GM21737 (cell line): ENCODE measurements at regions not wholly inside any gene's neighbourhood (a gene's known extent, or its start where the extent isn't known, plus 50 kb on each side); places are given as distances from the start of the nearest gene placed in this dataset.

Source experiments
- ATAC-seq: cut with Tn5 transposase; IDR thresholded peaks from one replicate; pipeline ENCODE4 v1.9.1; 2021; ENCODE audit warnings: mild to moderate bottlenecking, moderate library complexity; ENCODE audit not compliant: unreplicated experiment

DNA sequence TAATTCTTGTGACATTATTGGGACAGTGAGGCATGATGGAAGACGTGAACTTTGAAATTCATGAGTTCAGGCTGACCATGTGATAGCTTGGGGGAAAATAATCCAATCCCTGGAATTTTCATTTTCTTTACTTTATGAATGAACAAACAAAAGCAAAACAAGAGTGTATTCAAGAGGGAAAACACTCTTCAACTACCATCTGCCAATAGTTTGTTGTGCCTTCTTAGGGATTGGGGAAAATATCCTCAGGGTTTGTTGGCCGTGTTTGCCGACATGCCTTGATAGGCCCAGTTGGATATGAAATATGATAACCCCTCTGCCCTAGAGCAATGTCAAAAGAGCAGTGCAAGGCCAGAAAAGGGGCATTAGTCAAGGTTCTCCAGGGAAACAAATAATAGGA, 80.8 kb upstream of the CLNK start:
- ATAC-seq, result no peak

DNA sequence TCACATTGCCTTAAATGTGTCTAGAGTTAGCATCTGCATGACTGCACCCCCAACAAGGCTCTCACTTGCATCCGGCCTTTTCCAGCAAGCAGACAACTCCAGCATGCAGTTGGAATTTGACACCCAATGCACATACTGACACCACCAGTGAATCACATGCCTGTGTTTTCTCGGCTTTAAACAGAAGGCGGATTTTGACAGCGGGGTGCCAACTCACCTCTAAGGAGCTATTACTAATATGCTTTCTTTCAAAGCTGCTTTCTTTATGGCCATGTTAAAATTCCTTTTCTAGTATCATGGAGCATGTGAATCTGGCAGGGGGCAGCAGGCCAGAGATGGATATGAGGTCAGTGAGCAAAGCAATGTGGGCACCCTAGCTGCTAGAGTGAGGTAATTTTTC, 78.0 kb upstream of the CLNK start:
- no peak for ATAC-seq

DNA sequence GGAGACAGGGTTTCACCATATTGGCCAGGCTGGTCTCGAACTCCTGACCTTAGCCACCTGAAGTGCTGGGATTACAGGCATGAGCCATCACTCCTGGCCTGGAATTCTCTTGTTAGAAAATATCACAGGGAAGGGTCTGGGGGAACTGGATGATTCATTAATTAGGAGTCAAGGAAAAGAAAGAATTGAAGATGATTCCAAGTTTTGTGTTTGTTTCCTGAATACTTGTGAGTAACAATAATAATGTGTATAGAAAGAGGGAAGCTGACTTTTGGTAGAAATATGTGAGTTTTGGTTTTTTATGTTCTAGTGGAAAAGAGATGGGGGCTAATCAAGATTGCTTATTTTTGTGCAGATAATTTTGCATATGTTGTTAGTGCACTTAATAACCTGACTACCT, 77.3 kb upstream of the CLNK start:
- no peak for ATAC-seq

DNA sequence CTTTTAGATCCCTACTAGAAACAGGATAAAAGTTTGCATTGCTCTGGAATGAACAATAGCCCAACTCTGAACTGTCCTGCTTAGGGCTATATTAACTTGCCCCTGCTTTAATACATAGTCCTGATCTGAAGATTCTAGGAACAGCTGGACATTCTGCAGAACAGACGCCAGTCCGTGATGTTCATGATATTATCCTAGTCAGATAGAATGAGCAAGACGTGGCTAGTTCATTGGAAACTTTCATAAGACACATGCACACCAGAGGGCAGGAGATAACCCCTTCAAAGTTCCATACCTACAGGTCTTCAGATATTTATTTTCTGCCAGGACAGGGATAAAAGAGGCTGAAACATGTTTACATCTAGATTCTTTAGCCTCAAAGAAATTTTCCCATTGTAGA, 75.5 kb upstream of the CLNK start:
- no peak for ATAC-seq

DNA sequence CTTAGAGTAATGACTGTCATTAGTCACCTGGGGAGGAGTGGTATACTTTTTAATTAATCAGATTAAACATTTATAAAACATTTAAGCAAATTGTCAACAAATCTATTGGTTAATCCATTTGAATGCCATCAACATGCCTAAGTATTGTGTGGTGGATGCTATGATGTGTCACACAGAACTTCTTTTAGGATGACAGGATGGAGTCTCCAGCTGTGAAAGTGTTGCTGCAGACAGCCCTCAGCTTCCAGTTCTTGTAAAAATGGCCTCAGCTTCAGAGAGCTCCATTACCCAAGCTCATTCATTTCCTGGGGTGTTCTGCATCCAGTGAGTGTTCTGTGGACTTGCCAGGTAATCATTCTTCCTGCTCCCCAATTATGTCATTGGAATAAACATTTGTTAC, 74.3 kb upstream of the CLNK start:
- ATAC-seq, result no peak

DNA sequence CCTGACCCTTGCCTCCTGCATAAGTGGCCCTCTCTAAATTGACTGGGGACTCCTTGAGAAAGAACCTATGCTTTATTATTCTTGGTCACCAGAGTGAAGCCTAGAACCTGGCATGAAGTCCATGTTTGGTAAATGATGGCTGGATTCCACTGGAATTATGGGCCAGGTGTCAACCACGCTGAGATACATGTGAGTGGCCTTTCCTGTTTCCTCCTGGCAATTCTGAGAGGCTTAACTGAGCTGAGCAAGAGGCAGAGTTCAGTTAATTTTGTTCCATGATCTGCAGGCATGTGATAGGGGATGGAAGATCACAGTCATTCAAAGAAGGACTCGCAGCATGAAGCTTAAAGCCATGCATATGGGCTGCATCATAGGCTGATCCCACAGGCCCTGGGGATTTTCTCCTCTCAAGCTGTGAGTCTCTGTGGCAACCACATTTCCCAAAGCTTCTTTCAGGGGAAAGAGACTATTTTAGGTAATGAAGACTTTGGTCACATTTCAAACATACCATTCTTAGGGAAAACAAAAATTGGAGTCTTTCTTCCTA, 69.4 kb upstream of the CLNK start:
- no peak for ATAC-seq

DNA sequence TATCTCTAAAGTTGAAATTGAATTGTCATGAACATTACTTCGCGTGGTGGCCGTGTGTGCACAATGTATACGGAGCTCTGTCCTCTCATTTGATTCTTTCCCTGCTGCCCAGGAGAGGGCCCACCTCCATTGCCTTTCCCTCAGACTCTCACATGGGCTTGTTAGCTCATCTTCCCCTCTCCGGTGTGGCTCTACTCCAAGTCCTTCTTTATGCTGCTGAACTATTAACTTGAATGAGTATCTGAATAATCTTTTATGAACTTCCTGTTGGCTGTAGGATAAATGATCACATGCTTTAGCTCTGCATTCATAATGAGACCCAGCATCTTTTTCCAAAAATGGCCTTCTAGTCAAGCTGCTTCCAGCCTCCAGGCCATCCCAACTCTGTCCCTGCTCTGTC, 68.8 kb upstream of the CLNK start:
- no peak for ATAC-seq

DNA sequence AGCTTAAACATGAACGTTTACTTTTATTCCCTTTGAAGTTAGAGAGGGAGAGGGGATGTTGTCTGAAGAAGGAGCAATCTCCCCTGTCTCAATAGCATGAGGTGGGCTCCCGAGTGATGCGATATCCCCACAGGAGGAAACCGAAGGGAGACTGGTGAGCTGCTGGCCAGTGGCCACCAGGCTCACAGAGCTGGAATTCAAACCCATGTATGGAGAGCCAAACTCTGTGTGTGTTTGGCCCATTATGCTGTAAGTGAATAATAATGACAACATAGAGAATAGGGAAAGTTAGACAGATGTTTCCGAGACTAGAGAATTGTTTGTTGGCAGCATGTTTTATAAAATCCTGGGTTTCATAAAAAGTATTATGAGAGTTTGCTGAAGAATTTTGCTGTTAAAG, 66.1 kb upstream of the CLNK start:
- no peak for ATAC-seq

DNA sequence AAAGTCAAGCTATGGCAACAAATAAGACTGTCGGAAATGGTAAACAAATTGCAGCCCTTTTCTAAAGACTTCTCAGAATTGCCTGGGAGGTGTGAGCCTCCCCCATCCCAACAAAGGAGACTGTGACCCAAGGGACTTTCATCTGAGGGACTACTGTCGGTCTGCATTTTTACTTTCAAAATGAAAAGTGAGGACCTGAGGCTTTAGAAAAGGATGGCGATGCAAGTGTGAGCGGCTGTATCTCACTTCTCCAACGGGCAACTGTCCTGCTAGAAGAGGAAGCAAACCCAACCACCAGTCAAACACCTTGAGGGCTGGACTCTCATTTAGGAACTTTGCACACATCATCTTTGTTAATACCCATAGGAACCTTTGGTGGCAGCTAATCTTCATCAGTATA, 62.6 kb upstream of the CLNK start:
- peak; percentile 43 for ATAC-seq

DNA sequence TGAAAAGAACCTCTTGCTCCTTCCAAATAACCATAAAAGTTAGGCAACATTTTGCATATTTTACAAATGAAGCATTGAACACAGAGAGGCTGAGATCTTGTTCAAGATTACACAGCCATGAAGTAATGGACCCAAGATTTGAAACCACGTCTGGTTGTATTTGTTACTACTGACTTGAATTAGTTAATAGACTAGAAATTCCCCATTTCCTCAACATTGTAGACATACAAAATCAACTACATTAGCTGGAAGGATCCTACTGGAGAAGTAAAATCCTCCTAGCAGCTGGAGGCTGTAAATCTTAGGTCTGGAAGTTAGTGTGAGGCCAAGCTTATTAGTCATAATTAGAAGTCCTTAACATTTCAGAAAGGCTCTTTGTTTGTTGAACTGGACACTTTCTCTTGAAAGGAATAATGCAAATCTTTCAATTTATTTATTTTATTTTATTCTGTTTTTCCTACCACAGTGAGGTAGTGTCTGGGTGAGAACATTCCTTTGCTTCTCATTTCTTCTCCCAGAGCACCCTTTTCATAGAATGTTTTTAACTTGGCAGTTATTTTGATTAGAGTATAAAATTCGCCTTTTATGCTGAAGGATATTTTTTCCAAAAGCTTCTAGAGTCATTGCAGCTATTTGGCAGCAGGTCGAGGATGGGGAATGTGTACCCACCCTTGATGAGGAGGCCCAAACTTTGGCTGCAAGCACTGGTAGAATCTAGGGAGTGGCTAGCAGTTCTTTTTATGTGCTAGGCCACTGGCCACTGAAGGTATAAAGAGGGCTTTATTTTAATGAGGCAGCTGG, 62.0 kb upstream of the CLNK start:
- no peak for ATAC-seq

DNA sequence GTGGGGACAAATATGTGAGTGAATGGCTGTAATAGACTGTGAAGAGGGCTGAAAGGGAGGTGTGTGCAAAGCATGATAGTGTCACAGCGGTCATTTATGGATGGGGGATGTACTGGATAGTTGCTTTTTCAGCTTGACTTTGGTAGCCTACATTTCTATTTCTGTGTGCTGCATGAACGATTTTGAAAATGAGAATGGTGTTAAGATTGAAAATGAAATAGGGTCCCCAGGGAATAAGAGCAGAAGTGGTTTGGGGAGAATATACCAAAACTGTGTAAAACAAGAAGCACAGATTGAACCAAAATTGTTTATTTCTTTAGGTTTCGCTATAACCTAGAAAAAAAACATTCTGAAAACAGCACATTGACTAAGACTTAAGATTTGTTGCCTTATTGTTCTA, 58.8 kb upstream of the CLNK start:
- peak; percentile 61 for ATAC-seq

DNA sequence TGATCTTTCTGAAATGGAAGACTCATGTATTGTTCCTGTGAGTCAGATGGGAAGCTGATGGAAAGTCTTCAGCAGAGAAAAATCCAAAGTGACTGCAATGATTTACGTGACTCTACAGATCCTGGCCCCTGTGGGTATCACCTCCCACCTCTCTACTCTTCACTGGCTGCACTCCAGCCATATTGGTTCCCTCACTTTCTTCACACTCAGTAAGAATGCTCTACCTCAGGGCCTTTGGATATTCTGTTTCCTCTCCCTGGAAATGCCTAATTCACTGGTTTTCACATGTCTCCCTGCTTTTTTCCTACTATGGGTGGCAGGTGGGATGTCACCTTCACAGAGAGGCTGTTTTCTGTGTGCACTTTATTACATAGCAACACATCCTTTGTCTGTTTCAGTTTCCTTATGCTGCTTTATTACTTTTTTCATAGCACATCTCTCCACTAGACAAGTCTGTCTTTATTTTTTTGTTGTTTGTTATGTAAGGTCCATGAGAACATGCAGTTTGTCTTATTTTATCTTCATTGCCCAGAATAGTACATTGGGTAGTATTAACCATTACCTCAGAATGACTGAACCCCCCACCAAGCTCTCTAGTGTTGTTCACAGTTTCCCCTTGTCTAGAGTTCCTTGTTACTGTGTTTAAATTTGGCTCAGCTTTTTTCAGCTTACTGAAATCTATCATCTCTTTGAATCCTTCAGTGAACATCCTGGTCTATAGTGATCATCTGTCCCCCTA, 57.6 kb upstream of the CLNK start:
- peak; percentile 35 for ATAC-seq

DNA sequence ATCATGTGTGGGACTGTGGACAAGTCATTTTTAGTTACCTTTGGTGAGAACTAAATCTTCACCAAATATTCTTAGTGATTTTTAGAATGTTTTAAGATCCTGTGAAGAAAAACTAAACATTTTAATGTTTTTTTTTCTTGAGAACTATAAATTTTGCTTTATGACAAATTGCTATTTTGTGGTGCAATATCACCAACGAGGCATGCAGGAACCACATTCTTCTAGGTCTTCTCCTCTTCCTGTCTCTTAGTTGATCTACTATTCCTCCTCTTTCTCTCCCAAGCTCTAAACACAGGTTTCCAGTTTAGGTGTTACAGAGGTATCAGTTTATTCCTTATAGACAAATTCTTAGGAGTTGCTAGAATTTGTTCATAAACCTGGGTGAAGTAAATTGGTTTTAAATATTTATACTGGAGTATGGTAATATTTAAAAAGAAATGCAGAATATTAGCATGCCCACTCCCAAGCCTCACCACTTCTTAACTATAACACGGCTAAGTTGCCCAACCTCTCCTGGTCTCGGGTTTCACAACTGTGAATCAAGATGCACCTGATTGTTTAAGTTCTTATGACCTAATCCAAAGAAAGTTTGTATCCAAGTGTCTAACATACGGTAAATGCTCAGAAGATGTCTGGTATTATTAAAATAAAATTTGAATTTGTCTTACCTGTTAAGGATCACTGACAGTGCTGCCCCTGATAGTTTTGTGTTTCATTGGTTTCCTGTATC, 56.5 kb upstream of the CLNK start:
- ATAC-seq, result no peak

DNA sequence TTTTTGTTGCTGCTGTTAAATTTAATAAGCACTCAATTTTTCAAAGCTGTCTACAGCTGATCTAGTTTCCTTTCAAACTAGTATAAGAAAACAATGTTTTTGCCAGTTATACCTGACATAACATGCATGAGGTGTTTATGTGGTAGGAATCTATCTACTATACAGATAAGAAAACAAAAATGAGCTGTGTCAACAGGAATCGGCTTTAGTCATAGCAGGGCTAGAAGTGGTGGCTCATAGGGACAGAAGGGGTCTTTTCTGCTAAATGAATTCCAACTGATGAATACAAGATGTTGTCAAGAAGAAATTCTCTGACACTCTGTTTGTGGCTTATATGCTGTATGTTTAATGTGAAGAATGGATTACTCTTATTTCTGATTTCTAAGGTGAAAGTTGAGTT, 55.7 kb upstream of the CLNK start:
- no peak for ATAC-seq

DNA sequence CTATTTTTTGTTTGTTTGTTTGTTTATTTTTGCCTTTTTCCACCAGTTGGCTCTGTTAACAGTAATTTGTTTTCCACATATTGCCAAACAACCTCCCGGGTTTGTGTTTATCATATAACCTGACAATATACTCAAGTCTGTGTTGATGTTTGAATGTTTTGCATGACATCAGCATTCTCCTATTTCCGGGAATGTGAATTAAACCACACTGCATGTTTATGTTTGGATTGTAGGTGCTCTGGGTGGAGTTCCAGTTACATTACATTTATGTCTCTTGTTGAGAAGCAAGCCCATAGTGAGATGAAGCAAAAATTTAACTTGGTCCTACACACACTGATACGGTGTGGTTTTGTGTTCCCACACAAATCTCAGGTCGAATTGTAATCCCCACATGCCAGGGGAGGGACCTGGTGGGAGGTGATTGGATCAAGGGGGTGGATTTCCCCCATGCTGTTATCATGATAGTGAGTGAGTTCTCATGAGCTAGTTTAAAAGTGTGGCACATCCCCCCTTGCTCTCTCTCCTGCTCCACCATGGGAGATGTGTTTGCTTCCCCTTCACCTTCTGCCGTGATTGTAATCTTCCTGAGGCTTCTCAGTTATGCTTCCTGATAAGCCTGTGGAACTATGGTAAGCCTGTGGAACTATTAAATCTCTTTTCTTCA, 54.4 kb upstream of the CLNK start:
- no peak for ATAC-seq

DNA sequence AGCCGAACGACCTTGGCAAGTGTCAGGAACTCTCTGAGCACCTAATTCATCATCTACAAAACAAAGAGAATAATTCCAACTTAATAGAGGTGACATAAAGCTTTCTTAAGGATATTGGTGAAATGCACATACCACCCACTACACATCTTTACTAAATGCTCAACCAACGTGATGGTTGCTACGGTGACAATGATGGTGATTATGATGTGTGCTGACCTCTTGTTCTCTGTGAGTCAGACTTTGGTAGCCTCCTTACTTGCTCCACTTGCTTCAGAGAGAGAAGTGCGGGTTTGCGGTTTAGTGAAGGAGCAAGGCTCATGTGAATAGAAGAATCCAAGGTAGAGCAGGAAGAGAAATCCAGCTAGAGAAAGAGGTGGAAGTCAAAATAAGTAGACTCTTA, 52.8 kb upstream of the CLNK start:
- ATAC-seq, result no peak

DNA sequence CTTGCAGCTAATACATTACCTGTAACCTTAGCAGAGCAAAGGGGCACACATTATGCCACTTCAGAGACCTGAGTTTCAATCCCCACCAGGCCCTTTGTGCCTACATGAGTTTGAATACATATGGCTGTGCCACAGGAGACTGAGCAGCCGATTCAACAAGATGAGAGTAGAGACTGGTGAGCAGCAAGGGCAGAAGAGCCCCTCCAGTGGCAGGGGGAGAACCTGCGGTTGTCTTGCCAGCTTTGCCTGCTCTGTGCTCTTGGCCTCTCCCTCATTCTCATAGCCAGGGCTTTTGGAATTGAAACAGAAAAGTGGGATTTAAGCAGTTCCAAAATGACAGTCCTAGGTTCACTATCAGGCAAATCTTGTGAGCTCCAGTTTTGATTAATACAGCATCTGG, 52.3 kb upstream of the CLNK start:
- ATAC-seq, result no peak

DNA sequence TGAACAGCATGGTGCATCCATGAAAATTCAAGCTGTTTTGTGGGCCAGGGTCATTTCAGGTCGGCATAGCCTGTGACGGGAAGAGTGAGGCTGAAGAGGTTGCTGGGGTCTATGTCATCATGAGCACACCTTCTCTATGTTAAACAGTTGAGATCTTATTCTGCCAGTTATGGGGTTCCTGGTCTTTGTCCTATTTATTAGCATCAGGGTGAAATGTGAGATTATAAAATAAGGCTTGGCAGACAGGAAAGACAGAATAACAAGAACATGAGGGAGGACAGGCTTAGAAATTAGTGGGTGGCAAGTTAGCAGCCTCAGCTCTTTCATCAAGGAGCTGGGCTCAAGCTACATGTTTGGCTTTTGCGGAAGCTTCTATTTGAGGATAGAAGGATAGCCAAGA, 51.7 kb upstream of the CLNK start:
- ATAC-seq, result no peak

DNA sequence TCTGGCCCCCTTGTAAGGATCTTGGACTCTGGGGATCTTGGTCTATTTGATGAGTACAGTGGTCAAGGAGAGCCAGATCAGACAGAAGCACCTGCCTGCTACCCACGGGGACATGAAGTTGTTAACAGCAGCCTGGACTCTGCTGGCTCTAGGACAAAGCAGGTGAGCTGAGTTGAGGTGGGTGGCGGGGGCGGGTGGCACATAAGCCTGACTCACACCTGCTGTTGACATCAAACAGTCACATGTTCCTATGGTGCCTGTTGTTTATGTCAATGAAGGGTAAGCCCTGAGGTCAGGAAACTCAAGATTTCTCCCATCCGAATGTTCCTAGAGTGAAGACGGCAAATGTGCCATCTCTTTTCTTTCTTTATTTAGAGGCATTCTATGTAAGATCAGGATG, 50.1 kb upstream of the CLNK start:
- no peak for ATAC-seq
